ENCODE measurements at regions not wholly inside any gene's neighbourhood (a gene's known extent, or its start where the extent isn't known, plus 50 kb on each side); places are given as distances from the start of the nearest gene placed in this dataset.

- DNase-seq (ENCODE audit: low read depth): no peak
- no peak overlapping the region for H3K4me3 ChIP-seq (ENCODE audit: low read depth, low read length)
- TF ChIP-seq, protein P1, sequence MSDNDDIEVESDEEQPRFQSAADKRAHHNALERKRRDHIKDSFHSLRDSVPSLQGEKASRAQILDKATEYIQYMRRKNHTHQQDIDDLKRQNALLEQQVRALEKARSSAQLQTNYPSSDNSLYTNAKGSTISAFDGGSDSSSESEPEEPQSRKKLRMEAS (IDR thresholded peaks at IDR 0.05; ENCODE audit: low read depth, low read length): no peak
- TF ChIP-seq MYC (IDR thresholded peaks at IDR 0.05; ENCODE audit: low read depth, low read length) (no peak), POLR2A (IDR thresholded peaks at IDR 0.05; ENCODE audit: extremely low read depth, insufficient read length) (no peak)
- TF ChIP-seq, protein P2, sequence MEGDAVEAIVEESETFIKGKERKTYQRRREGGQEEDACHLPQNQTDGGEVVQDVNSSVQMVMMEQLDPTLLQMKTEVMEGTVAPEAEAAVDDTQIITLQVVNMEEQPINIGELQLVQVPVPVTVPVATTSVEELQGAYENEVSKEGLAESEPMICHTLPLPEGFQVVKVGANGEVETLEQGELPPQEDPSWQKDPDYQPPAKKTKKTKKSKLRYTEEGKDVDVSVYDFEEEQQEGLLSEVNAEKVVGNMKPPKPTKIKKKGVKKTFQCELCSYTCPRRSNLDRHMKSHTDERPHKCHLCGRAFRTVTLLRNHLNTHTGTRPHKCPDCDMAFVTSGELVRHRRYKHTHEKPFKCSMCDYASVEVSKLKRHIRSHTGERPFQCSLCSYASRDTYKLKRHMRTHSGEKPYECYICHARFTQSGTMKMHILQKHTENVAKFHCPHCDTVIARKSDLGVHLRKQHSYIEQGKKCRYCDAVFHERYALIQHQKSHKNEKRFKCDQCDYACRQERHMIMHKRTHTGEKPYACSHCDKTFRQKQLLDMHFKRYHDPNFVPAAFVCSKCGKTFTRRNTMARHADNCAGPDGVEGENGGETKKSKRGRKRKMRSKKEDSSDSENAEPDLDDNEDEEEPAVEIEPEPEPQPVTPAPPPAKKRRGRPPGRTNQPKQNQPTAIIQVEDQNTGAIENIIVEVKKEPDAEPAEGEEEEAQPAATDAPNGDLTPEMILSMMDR (IDR thresholded peaks at IDR 0.05; ENCODE audit: low read depth, low read length): no peak
Measured at GRCh38 chr1:30323352-30323751, 400.0 kb downstream of the MATN1 start.

DNA sequence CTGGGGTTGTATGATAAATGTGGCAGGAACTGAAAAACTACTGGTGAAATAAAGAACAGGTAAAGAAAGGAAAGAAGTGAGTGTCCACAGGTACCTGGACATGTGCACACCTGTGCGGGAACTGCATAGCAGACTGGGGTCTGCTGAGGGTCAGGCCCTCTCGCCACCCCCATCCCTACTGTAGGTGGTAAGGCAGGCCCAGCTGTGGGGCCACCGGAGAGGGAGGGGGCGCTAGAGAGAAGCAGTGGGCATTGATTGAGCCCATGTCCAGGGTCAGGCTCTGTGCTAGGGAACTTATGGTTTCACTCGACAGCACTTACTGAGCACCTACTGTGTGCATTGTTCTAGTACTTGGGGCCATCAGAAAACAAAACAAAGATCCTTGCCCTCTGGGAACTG is 400.5 kb downstream of the MATN1 start:
- no peak for TF ChIP-seq MYC (IDR thresholded peaks at IDR 0.05; ENCODE audit: low read depth, low read length)
- TF ChIP-seq, protein P2 (IDR thresholded peaks at IDR 0.05; ENCODE audit: low read depth, low read length): peak; percentile 27
- H3K4me3 ChIP-seq (ENCODE audit: low read depth, low read length): no peak overlapping the region
- peak; percentile 12 for DNase-seq (ENCODE audit: low read depth)

DNA sequence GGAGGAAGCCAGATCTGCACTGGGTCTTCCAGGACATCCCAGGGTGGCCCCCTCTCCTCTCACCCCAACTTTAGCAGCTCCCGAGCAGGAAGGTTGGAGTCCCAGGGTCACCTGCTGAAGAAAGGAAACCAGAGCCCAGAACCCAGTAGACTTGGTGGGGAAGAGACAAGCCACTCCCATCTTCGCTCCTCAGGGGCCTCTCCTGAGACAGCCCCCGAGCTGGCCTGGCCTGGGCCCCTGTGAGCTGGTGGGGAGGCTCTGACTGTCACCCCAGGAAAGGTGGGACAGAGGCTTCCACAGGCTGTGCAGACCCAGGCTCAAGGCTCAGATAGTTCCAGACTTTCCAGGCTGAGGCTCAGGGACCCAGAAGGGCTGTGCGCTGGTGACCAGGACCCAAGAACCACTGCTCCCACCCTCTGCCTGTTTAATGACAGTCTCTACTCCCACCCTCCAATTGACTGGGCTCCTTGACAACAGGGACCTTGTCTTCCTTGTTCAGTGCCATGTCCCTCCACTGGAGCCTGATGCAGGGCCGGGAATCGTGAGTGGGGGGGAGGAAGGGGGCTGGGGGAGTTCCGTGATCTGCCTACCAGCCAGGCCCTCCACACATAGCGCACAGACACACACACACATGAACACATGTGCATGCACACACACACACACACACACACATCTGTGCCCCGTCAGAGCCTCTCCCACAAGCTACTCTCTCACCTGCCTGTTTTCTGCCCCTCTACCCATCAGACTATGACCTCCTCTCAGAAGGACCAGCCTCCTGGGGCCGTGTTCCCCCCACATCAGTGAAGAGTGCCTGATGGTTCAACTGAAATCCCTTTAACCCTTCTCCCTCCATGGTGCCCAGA is 401.2 kb downstream of the MATN1 start:
- H3K4me3 ChIP-seq (ENCODE audit: low read depth, low read length): no peak overlapping the region
- no peak for DNase-seq (ENCODE audit: low read depth)
- TF ChIP-seq, protein P1 (IDR thresholded peaks at IDR 0.05; ENCODE audit: low read depth, low read length): no peak
- TF ChIP-seq MYC (IDR thresholded peaks at IDR 0.05; ENCODE audit: low read depth, low read length) (no peak), POLR2A (IDR thresholded peaks at IDR 0.05; ENCODE audit: extremely low read depth, insufficient read length) (no peak)
- TF ChIP-seq, protein P2 (IDR thresholded peaks at IDR 0.05; ENCODE audit: low read depth, low read length): no peak

- H3K4me3 ChIP-seq (ENCODE audit: low read depth, low read length): no peak overlapping the region
- no peak for DNase-seq (ENCODE audit: low read depth)
- TF ChIP-seq MYC (IDR thresholded peaks at IDR 0.05; ENCODE audit: low read depth, low read length) (no peak), POLR2A (IDR thresholded peaks at IDR 0.05; ENCODE audit: extremely low read depth, insufficient read length) (no peak)
- TF ChIP-seq, protein P2 (IDR thresholded peaks at IDR 0.05; ENCODE audit: low read depth, low read length): no peak
- TF ChIP-seq, protein P1 (IDR thresholded peaks at IDR 0.05; ENCODE audit: low read depth, low read length): no peak
Measured at GRCh38 chr1:30321246-30321910, 402.0 kb downstream of the MATN1 start.

DNA sequence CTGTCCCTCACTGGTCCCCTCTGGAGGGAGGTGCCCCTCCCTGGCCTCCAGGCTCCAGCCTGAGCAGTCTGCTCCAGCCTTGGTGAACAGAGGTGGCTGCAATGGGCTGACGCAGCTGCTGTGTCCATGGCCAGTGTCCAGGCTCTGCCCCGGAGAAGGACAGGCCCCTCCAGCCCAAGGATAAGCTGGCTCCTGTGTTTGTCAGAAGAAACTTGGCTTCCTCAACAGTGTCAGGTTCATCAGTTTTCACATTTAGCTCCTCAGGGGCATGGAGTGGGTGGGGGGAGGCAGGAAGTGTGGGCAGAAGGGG is 402.8 kb downstream of the MATN1 start:
- TF ChIP-seq POLR2A (IDR thresholded peaks at IDR 0.05; ENCODE audit: extremely low read depth, insufficient read length): no peak
- TF ChIP-seq MYC (IDR thresholded peaks at IDR 0.05; ENCODE audit: low read depth, low read length): no peak
- TF ChIP-seq, protein P1 (IDR thresholded peaks at IDR 0.05; ENCODE audit: low read depth, low read length): no peak
- TF ChIP-seq, protein P2 (IDR thresholded peaks at IDR 0.05; ENCODE audit: low read depth, low read length): no peak
- DNase-seq (ENCODE audit: low read depth): no peak
- no peak overlapping the region for H3K4me3 ChIP-seq (ENCODE audit: low read depth, low read length)

All from NB4 (cell line).